ENCODE measurements at regions not wholly inside any gene's neighbourhood (a gene's known extent, or its start where the extent isn't known, plus 50 kb on each side); places are given as distances from the start of the nearest gene placed in this dataset.
A peak's percentile ranks its signal among the peaks of the same experiment; 100 is the strongest.

DNA sequence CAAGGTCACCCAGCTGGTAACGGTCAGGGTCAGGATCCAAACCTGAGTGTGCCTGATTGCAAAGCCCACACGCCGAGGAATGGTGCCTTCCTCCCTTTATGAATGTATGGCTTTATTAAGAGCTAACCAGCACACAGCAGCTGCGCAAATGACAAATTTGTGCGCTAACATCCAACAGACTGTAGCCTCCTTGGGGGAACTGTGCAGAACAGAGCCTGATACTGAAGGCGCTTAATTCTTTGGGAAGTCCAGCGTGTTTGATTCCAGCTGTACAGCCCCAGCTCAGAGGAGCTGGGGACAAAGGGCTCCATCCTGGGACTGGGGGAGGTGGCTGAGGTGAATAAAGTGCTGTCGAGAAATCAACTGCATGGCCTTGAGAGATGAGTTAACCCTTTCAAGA is 75.7 kb upstream of the JARID2 start:
- Histone ChIP-seq H3K36me3 (ENCODE audit: insufficient read depth) (0 out of 2 replicates have a peak, but pooled peaks cover 4% of the 10 kb centered on the region), H3K4me2 (peak overlapping the region; percentile 37), H3K4me1 (ENCODE audit: insufficient read depth) (peaks cover 38% of the 10 kb centered on the region), H3F3A (replicated peaks; ENCODE audit: low read depth) (0 out of 2 replicates have a peak, but pooled peaks cover 6% of the 10 kb centered on the region), H3K79me2 (replicated peaks; ENCODE audit: insufficient read depth) (no peaks in the 10 kb centered on the region), H3K4me3 (no peak overlapping the region), H3K27ac (ENCODE audit: low read depth) (no peak overlapping the region), H3K27me3 (ENCODE audit: insufficient read depth) (no peaks in the 10 kb centered on the region), H4K20me1 (replicated peaks; ENCODE audit: insufficient read depth) (no peaks in the 10 kb centered on the region), H2AFZ (peak overlapping the region; percentile 95), H3K9me2 (ENCODE audit: insufficient read depth) (no peaks in the 10 kb centered on the region)
- Mint-ChIP-seq H3K27ac (no peak overlapping the region), H3K27me3 (ENCODE audit: insufficient read depth, low read depth, poor library complexity) (peaks cover 8% of the 10 kb centered on the region), H3K9me3 (peaks cover 3% of the 10 kb centered on the region; the same call in 1 of the 3 replicates), H3K4me3 (no peak overlapping the region), H3K4me1 (peaks cover 35% of the 10 kb centered on the region), H3K36me3 (ENCODE audit: low read depth) (no peaks in the 10 kb centered on the region)
- DNase-seq (ENCODE audit: low spot score) (no peak), ATAC-seq (peak; percentile 53)
- no peak for TF ChIP-seq CREB1 (CRISPR knock-in tag; IDR thresholded peaks at IDR 0.05; ENCODE audit: low read depth)
- TF ChIP-seq NANOG (IDR thresholded peaks at IDR 0.05; ENCODE audit: borderline replicate concordance) = no peak
- TF ChIP-seq STAT1 (IDR thresholded peaks at IDR 0.05; ENCODE audit: unreplicated experiment) = no peak
- no peak for TF ChIP-seq CTCF (conservative IDR thresholded peaks at IDR 0.05; ENCODE audit: low read depth in 2 of 2)
- TF ChIP-seq POLR2AphosphoS5 (IDR thresholded peaks at IDR 0.05; ENCODE audit: low read depth) = no peak
- no peak for TF ChIP-seq EZH2 (IDR thresholded peaks at IDR 0.05; ENCODE audit: low read depth, unreplicated experiment)
- no peak for TF ChIP-seq JUNB (IDR thresholded peaks at IDR 0.05; ENCODE audit: unreplicated experiment)
- TF ChIP-seq, protein P1, sequence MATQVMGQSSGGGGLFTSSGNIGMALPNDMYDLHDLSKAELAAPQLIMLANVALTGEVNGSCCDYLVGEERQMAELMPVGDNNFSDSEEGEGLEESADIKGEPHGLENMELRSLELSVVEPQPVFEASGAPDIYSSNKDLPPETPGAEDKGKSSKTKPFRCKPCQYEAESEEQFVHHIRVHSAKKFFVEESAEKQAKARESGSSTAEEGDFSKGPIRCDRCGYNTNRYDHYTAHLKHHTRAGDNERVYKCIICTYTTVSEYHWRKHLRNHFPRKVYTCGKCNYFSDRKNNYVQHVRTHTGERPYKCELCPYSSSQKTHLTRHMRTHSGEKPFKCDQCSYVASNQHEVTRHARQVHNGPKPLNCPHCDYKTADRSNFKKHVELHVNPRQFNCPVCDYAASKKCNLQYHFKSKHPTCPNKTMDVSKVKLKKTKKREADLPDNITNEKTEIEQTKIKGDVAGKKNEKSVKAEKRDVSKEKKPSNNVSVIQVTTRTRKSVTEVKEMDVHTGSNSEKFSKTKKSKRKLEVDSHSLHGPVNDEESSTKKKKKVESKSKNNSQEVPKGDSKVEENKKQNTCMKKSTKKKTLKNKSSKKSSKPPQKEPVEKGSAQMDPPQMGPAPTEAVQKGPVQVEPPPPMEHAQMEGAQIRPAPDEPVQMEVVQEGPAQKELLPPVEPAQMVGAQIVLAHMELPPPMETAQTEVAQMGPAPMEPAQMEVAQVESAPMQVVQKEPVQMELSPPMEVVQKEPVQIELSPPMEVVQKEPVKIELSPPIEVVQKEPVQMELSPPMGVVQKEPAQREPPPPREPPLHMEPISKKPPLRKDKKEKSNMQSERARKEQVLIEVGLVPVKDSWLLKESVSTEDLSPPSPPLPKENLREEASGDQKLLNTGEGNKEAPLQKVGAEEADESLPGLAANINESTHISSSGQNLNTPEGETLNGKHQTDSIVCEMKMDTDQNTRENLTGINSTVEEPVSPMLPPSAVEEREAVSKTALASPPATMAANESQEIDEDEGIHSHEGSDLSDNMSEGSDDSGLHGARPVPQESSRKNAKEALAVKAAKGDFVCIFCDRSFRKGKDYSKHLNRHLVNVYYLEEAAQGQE (IDR thresholded peaks at IDR 0.05; ENCODE audit: unreplicated experiment) = no peak
- no peak for TF ChIP-seq ETS1 (IDR thresholded peaks at IDR 0.05)
- no peak for TF ChIP-seq ZNF331 (CRISPR knock-in tag; IDR thresholded peaks at IDR 0.05; ENCODE audit: low read depth)
- TF ChIP-seq, protein P2, sequence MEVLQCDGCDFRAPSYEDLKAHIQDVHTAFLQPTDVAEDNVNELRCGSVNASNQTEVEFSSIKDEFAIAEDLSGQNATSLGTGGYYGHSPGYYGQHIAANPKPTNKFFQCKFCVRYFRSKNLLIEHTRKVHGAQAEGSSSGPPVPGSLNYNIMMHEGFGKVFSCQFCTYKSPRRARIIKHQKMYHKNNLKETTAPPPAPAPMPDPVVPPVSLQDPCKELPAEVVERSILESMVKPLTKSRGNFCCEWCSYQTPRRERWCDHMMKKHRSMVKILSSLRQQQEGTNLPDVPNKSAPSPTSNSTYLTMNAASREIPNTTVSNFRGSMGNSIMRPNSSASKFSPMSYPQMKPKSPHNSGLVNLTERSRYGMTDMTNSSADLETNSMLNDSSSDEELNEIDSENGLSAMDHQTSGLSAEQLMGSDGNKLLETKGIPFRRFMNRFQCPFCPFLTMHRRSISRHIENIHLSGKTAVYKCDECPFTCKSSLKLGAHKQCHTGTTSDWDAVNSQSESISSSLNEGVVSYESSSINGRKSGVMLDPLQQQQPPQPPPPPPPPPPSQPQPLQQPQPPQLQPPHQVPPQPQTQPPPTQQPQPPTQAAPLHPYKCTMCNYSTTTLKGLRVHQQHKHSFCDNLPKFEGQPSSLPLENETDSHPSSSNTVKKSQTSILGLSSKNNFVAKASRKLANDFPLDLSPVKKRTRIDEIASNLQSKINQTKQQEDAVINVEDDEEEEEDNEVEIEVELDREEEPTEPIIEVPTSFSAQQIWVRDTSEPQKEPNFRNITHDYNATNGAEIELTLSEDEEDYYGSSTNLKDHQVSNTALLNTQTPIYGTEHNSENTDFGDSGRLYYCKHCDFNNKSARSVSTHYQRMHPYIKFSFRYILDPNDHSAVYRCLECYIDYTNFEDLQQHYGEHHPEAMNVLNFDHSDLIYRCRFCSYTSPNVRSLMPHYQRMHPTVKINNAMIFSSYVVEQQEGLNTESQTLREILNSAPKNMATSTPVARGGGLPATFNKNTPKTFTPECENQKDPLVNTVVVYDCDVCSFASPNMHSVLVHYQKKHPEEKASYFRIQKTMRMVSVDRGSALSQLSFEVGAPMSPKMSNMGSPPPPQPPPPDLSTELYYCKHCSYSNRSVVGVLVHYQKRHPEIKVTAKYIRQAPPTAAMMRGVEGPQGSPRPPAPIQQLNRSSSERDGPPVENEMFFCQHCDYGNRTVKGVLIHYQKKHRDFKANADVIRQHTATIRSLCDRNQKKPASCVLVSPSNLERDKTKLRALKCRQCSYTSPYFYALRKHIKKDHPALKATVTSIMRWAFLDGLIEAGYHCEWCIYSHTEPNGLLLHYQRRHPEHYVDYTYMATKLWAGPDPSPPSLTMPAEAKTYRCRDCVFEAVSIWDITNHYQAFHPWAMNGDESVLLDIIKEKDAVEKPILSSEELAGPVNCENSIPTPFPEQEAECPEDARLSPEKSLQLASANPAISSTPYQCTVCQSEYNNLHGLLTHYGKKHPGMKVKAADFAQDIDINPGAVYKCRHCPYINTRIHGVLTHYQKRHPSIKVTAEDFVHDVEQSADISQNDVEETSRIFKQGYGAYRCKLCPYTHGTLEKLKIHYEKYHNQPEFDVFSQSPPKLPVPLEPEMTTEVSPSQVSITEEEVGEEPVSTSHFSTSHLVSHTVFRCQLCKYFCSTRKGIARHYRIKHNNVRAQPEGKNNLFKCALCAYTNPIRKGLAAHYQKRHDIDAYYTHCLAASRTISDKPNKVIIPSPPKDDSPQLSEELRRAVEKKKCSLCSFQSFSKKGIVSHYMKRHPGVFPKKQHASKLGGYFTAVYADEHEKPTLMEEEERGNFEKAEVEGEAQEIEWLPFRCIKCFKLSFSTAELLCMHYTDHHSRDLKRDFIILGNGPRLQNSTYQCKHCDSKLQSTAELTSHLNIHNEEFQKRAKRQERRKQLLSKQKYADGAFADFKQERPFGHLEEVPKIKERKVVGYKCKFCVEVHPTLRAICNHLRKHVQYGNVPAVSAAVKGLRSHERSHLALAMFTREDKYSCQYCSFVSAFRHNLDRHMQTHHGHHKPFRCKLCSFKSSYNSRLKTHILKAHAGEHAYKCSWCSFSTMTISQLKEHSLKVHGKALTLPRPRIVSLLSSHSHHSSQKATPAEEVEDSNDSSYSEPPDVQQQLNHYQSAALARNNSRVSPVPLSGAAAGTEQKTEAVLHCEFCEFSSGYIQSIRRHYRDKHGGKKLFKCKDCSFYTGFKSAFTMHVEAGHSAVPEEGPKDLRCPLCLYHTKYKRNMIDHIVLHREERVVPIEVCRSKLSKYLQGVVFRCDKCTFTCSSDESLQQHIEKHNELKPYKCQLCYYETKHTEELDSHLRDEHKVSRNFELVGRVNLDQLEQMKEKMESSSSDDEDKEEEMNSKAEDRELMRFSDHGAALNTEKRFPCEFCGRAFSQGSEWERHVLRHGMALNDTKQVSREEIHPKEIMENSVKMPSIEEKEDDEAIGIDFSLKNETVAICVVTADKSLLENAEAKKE (CRISPR knock-in tag; IDR thresholded peaks at IDR 0.05) = no peak
- no peak for TF ChIP-seq ZNF114 (CRISPR knock-in tag; IDR thresholded peaks at IDR 0.05)
- TF ChIP-seq EZH2phosphoT487 (IDR thresholded peaks at IDR 0.05; ENCODE audit: unreplicated experiment) = no peak
